ENCODE measurements at regions not wholly inside any gene's neighbourhood (a gene's known extent, or its start where the extent isn't known, plus 50 kb on each side); places are given as distances from the start of the nearest gene placed in this dataset.

GRCh38 chr14:35979531-35979930, 153.4 kb downstream of the BRMS1L start:
- POLR2A ChIA-PET = no interaction called here
- H3K36me3 Mint-ChIP-seq = no peaks in the 10 kb centered on the region
- no peak overlapping the region for H3K27ac Mint-ChIP-seq
- H3K4me3 Mint-ChIP-seq = no peak overlapping the region
- CTCF ChIA-PET = no interaction called here
- no peaks in the 10 kb centered on the region for H3K27me3 ChIP-seq (ENCODE audit: insufficient read depth, low read length, poor library complexity, severe bottlenecking)
- H3K9me3 Mint-ChIP-seq = peaks cover 0 to 3% (median 0%) of the 10 kb centered on the region in 5 donors
- no peaks in the 10 kb centered on the region for H3K4me1 Mint-ChIP-seq
- H3K27me3 Mint-ChIP-seq = no peaks in the 10 kb centered on the region
- H3K4me1 ChIP-seq (ENCODE audit: insufficient read depth, low read length) = no peaks in the 10 kb centered on the region
- H3K9me3 ChIP-seq (ENCODE audit: low read length) = no peaks in the 10 kb centered on the region
- DNase-seq = no peak
- H3K4me3 ChIP-seq (ENCODE audit: low read length) = no peak overlapping the region
- H3K27ac ChIP-seq (ENCODE audit: low read depth, low read length) = no peak overlapping the region
- H3K36me3 ChIP-seq (ENCODE audit: insufficient read depth, low read length) = no peaks in the 10 kb centered on the region

- H3K27me3 Mint-ChIP-seq = peaks cover 0 to 5% of the 10 kb centered on the region in 2 donors
- CTCF ChIA-PET = no interaction called here
- Histone ChIP-seq H3K36me3 (ENCODE audit: insufficient read depth, low read length) (no peaks in the 10 kb centered on the region), H3K4me1 (ENCODE audit: insufficient read depth, low read length) (no peaks in the 10 kb centered on the region), H3K27me3 (ENCODE audit: insufficient read depth, low read length, poor library complexity, severe bottlenecking) (no peaks in the 10 kb centered on the region), H3K4me3 (ENCODE audit: low read length) (no peak overlapping the region), H3K27ac (ENCODE audit: low read depth, low read length) (no peak overlapping the region), H3K9me3 (ENCODE audit: low read length) (no peaks in the 10 kb centered on the region)
- POLR2A ChIA-PET = no interaction called here
- no peaks in the 10 kb centered on the region for H3K36me3 Mint-ChIP-seq
- H3K9me3 Mint-ChIP-seq = peaks cover 0 to 3% (median 0%) of the 10 kb centered on the region in 5 donors
- H3K4me1 Mint-ChIP-seq = no peaks in the 10 kb centered on the region
- no peak for DNase-seq
- no peak overlapping the region for H3K4me3 Mint-ChIP-seq
- no peak overlapping the region for H3K27ac Mint-ChIP-seq
Measured at GRCh38 chr14:35978561-35978960, 152.4 kb downstream of the BRMS1L start.

GRCh38 chr14:35975814-35976213, 149.7 kb downstream of the BRMS1L start:
- H3K27me3 Mint-ChIP-seq = peaks cover 0 to 5% of the 10 kb centered on the region in 2 donors
- Histone ChIP-seq H3K27me3 (ENCODE audit: insufficient read depth, low read length, poor library complexity, severe bottlenecking) (no peaks in the 10 kb centered on the region), H3K4me1 (ENCODE audit: insufficient read depth, low read length) (no peaks in the 10 kb centered on the region), H3K9me3 (ENCODE audit: low read length) (no peaks in the 10 kb centered on the region), H3K36me3 (ENCODE audit: insufficient read depth, low read length) (no peaks in the 10 kb centered on the region), H3K4me3 (ENCODE audit: low read length) (no peak overlapping the region), H3K27ac (ENCODE audit: low read depth, low read length) (no peak overlapping the region)
- no peak for DNase-seq
- POLR2A ChIA-PET = no interaction called here
- H3K9me3 Mint-ChIP-seq = peaks cover 0 to 2% (median 0%) of the 10 kb centered on the region in 5 donors
- H3K4me1 Mint-ChIP-seq = no peaks in the 10 kb centered on the region
- no peak overlapping the region for H3K27ac Mint-ChIP-seq
- H3K36me3 Mint-ChIP-seq = no peaks in the 10 kb centered on the region
- CTCF ChIA-PET = no interaction called here
- H3K4me3 Mint-ChIP-seq = no peak overlapping the region

- Histone ChIP-seq H3K36me3 (ENCODE audit: insufficient read depth, low read length) (no peaks in the 10 kb centered on the region), H3K9me3 (ENCODE audit: low read length) (no peaks in the 10 kb centered on the region), H3K4me1 (ENCODE audit: insufficient read depth, low read length) (no peaks in the 10 kb centered on the region), H3K27me3 (ENCODE audit: insufficient read depth, low read length, poor library complexity, severe bottlenecking) (no peaks in the 10 kb centered on the region), H3K4me3 (ENCODE audit: low read length) (no peak overlapping the region), H3K27ac (ENCODE audit: low read depth, low read length) (no peak overlapping the region)
- Mint-ChIP-seq H3K36me3 (no peaks in the 10 kb centered on the region), H3K9me3 (peaks cover 0 to 2% (median 0%) of the 10 kb centered on the region in 5 donors), H3K27me3 (peaks cover 3 to 16% of the 10 kb centered on the region in 2 donors), H3K4me1 (no peaks in the 10 kb centered on the region), H3K27ac (no peak overlapping the region), H3K4me3 (no peak overlapping the region)
- POLR2A ChIA-PET = no interaction called here
- no peak for DNase-seq
- CTCF ChIA-PET = no interaction called here
Measured at GRCh38 chr14:35973770-35974169, 147.6 kb downstream of the BRMS1L start.

- no peaks in the 10 kb centered on the region for H3K36me3 ChIP-seq (ENCODE audit: insufficient read depth, low read length)
- CTCF ChIA-PET = no interaction called here
- peaks cover 3 to 19% of the 10 kb centered on the region in 2 donors for H3K27me3 Mint-ChIP-seq
- POLR2A ChIA-PET = no interaction called here
- no peak overlapping the region for H3K4me3 ChIP-seq (ENCODE audit: low read length)
- H3K4me1 Mint-ChIP-seq = no peaks in the 10 kb centered on the region
- no peak overlapping the region for H3K27ac Mint-ChIP-seq
- no peak overlapping the region for H3K27ac ChIP-seq (ENCODE audit: low read depth, low read length)
- H3K9me3 ChIP-seq (ENCODE audit: low read length) = no peaks in the 10 kb centered on the region
- no peaks in the 10 kb centered on the region for H3K4me1 ChIP-seq (ENCODE audit: insufficient read depth, low read length)
- H3K27me3 ChIP-seq (ENCODE audit: insufficient read depth, low read length, poor library complexity, severe bottlenecking) = no peaks in the 10 kb centered on the region
- H3K4me3 Mint-ChIP-seq = no peak overlapping the region
- no peak for DNase-seq
- no peaks in the 10 kb centered on the region for H3K36me3 Mint-ChIP-seq
- peaks cover 0 to 2% (median 0%) of the 10 kb centered on the region in 5 donors for H3K9me3 Mint-ChIP-seq
Measured at GRCh38 chr14:35971965-35972630, 146.0 kb downstream of the BRMS1L start.

GRCh38 chr14:35969310-35969709, 143.2 kb downstream of the BRMS1L start:
- no peak for DNase-seq
- Mint-ChIP-seq H3K4me3 (no peak overlapping the region), H3K36me3 (no peaks in the 10 kb centered on the region), H3K4me1 (no peaks in the 10 kb centered on the region), H3K27me3 (peaks cover 3 to 18% of the 10 kb centered on the region in 2 donors), H3K27ac (no peak overlapping the region), H3K9me3 (no peaks in the 10 kb centered on the region)
- CTCF ChIA-PET = no interaction called here
- Histone ChIP-seq H3K27me3 (ENCODE audit: insufficient read depth, low read length, poor library complexity, severe bottlenecking) (no peaks in the 10 kb centered on the region), H3K27ac (ENCODE audit: low read depth, low read length) (no peak overlapping the region), H3K9me3 (ENCODE audit: low read length) (no peaks in the 10 kb centered on the region), H3K36me3 (ENCODE audit: insufficient read depth, low read length) (no peaks in the 10 kb centered on the region), H3K4me3 (ENCODE audit: low read length) (no peak overlapping the region), H3K4me1 (ENCODE audit: insufficient read depth, low read length) (no peaks in the 10 kb centered on the region)
- POLR2A ChIA-PET = no interaction called here

- Mint-ChIP-seq H3K4me3 (no peak overlapping the region), H3K9me3 (no peaks in the 10 kb centered on the region), H3K36me3 (no peaks in the 10 kb centered on the region), H3K4me1 (no peaks in the 10 kb centered on the region), H3K27me3 (peaks cover 3 to 12% of the 10 kb centered on the region in 2 donors), H3K27ac (no peak overlapping the region)
- no peak overlapping the region for H3K27ac ChIP-seq (ENCODE audit: low read depth, low read length)
- no peak overlapping the region for H3K4me3 ChIP-seq (ENCODE audit: low read length)
- H3K27me3 ChIP-seq (ENCODE audit: insufficient read depth, low read length, poor library complexity, severe bottlenecking) = no peaks in the 10 kb centered on the region
- CTCF ChIA-PET = no interaction called here
- H3K9me3 ChIP-seq (ENCODE audit: low read length) = no peaks in the 10 kb centered on the region
- H3K36me3 ChIP-seq (ENCODE audit: insufficient read depth, low read length) = no peaks in the 10 kb centered on the region
- DNase-seq = no peak
- no peaks in the 10 kb centered on the region for H3K4me1 ChIP-seq (ENCODE audit: insufficient read depth, low read length)
- POLR2A ChIA-PET = no interaction called here
Measured at GRCh38 chr14:35965400-35965799, 139.3 kb downstream of the BRMS1L start.

- Mint-ChIP-seq H3K4me1 (no peaks in the 10 kb centered on the region), H3K27me3 (peaks cover 0 to 8% of the 10 kb centered on the region in 2 donors), H3K4me3 (no peak overlapping the region), H3K36me3 (no peaks in the 10 kb centered on the region), H3K9me3 (no peaks in the 10 kb centered on the region), H3K27ac (no peak overlapping the region)
- no peak for DNase-seq
- H3K4me3 ChIP-seq (ENCODE audit: low read length) = no peak overlapping the region
- no peaks in the 10 kb centered on the region for H3K27me3 ChIP-seq (ENCODE audit: insufficient read depth, low read length, poor library complexity, severe bottlenecking)
- no peaks in the 10 kb centered on the region for H3K36me3 ChIP-seq (ENCODE audit: insufficient read depth, low read length)
- no peaks in the 10 kb centered on the region for H3K4me1 ChIP-seq (ENCODE audit: insufficient read depth, low read length)
- POLR2A ChIA-PET = no interaction called here
- no peak overlapping the region for H3K27ac ChIP-seq (ENCODE audit: low read depth, low read length)
- CTCF ChIA-PET = no interaction called here
- no peaks in the 10 kb centered on the region for H3K9me3 ChIP-seq (ENCODE audit: low read length)
Measured at GRCh38 chr14:35964697-35965286, 138.7 kb downstream of the BRMS1L start.
